ENCODE measurements at regions not wholly inside any gene's neighbourhood (a gene's known extent, or its start where the extent isn't known, plus 50 kb on each side); places are given as distances from the start of the nearest gene placed in this dataset.

- TF ChIP-seq, protein P1, sequence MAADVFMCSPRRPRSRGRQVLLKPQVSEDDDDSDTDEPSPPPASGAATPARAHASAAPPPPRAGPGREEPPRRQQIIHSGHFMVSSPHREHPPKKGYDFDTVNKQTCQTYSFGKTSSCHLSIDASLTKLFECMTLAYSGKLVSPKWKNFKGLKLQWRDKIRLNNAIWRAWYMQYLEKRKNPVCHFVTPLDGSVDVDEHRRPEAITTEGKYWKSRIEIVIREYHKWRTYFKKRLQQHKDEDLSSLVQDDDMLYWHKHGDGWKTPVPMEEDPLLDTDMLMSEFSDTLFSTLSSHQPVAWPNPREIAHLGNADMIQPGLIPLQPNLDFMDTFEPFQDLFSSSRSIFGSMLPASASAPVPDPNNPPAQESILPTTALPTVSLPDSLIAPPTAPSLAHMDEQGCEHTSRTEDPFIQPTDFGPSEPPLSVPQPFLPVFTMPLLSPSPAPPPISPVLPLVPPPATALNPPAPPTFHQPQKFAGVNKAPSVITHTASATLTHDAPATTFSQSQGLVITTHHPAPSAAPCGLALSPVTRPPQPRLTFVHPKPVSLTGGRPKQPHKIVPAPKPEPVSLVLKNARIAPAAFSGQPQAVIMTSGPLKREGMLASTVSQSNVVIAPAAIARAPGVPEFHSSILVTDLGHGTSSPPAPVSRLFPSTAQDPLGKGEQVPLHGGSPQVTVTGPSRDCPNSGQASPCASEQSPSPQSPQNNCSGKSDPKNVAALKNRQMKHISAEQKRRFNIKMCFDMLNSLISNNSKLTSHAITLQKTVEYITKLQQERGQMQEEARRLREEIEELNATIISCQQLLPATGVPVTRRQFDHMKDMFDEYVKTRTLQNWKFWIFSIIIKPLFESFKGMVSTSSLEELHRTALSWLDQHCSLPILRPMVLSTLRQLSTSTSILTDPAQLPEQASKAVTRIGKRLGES (CRISPR knock-in tag; IDR thresholded peaks at IDR 0.05; ENCODE audit: borderline replicate concordance), result no peak
- no peak for TF ChIP-seq RELA (CRISPR knock-in tag; IDR thresholded peaks at IDR 0.05)
Measured at GRCh38 chr12:71282020-71282419, 124.2 kb upstream of the TSPAN8 start (continued).

DNA sequence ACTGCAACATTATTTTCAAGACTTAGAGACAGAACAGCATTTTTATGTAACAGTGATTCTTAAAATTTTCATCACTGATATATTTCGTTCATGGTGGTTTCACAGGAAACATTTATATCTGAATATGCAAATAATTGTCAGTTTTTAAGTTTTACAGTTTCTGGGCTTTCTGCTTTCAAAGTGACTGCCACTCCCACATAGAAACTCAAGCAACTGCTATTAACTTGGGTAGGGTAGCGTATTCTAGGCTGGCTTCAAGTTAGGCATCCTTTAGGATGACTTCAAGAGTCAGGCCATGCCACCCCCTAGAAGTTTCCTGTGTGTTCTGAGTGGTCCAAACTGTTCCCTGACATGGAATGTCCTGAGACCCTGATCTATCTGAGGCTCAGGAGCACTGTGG lies 123.6 kb upstream of the TSPAN8 start:
- ChIA-PET POLR2A (no interaction called here), CTCF (ENCODE audit: low intra/inter-chr PET ratio, low total read pairs) (no interaction called here)
- no peak overlapping the region for H3K4me3 ChIP-seq (replicated peaks in 1 of 3; ENCODE audit: insufficient read depth in 1 of 3, low read depth in 2 of 3, low read length in 3 of 3)
- no peak for FAIRE-seq
- no peak overlapping the region for H3K9ac ChIP-seq (ENCODE audit: insufficient read depth, low read depth, low read length)
- no peak overlapping the region for H2AFZ ChIP-seq (ENCODE audit: low read length)
- BruUV-seq (replicated peaks), result no TSS peak
- in situ Hi-C loops (cut with HindIII; ENCODE audit: extremely low pct_ligation_motif_present, low pct_unique_long_range_greater_than_20kb), result no loop called here
- H4K20me1 ChIP-seq (ENCODE audit: insufficient read depth, low read length), result no peaks in the 10 kb centered on the region
- WGBS (ENCODE audit: low lambda C conversion rate), result 4% methylated on average over 2 of the region's 2 CpGs
- no peak for ATAC-seq
- intact Hi-C loops (cut with micrococcal nuclease; ENCODE audit: unreplicated experiment), result no loop called here
- H3K9me3 ChIP-seq (ENCODE audit: low read length), result no peaks in the 10 kb centered on the region
- H3K27ac ChIP-seq (ENCODE audit: extremely low read length, insufficient read depth, low read length), result no peak overlapping the region
- H3K4me1 ChIP-seq (ENCODE audit: insufficient read depth, low read length), result no peaks in the 10 kb centered on the region
- H3K79me2 ChIP-seq (ENCODE audit: insufficient read depth, low read length), result no peaks in the 10 kb centered on the region
- TF ChIP-seq ZNF382 (CRISPR knock-in tag; IDR thresholded peaks at IDR 0.05; ENCODE audit: borderline replicate concordance), result no peak
- no peak for TF ChIP-seq KMT2A (CRISPR knock-in tag; IDR thresholded peaks at IDR 0.05)
- no peak for TF ChIP-seq JARID2 (CRISPR knock-in tag; IDR thresholded peaks at IDR 0.05; ENCODE audit: insufficient replicate concordance)
- TF ChIP-seq NR1H2 (CRISPR knock-in tag; IDR thresholded peaks at IDR 0.05; ENCODE audit: borderline replicate concordance, low read depth), result no peak
- no peaks in the 10 kb centered on the region; a peak in 1 of 5 replicates for H3K27me3 ChIP-seq (ENCODE audit: control insufficient read depth in 1 of 2, insufficient read depth in 2 of 2, low read length in 2 of 2)
- H3K36me3 ChIP-seq (replicated peaks in 1 of 2; ENCODE audit: control insufficient read depth in 1 of 2, insufficient read depth in 2 of 2, low read length in 2 of 2), result no peaks in the 10 kb centered on the region
- no peak for DNase-seq (ENCODE audit: low spot score)
- no peak overlapping the region for H3K4me2 ChIP-seq (ENCODE audit: low read depth, low read length)
